ENCODE measurements at regions not wholly inside any gene's neighbourhood (a gene's known extent, or its start where the extent isn't known, plus 50 kb on each side); places are given as distances from the start of the nearest gene placed in this dataset.

DNA sequence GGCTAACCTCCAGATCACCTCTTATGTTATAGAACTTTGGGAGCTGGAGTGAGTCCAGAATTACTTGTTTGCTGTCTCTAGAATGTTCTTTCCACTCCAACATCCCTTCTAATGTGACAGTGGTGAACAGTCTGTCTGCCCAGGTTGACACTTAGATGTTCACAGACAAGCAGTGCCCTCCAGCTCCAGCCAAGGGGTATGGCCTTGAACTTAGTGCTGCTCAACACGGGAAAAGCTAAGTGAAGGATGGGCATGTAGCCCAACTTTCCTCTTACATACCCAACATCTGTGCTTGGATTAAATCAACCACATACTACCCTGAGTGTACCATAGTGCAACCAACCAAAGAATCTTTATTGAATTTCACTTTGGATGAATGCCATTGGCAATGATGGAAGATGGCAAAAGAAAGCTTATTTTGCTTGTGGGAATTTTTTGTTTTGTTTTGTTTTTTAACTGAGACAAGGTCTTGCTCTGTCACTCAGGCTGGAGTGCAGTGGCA lies 201.2 kb downstream of the NXNL2 start:
- no CpG with 5 or more reads among the region's 1 CpG for WGBS (ENCODE audit: extremely low coverage, insufficient read length, low lambda C conversion rate)
- peaks cover 2% of the 10 kb centered on the region; the same call in 1 of the 2 replicates for H3K27me3 Mint-ChIP-seq (ENCODE audit: low read depth)
- H3K23ac ChIP-seq (ENCODE audit: insufficient read length, low read depth, low read length), result no peak overlapping the region

More for the DNA sequence above, 201.2 kb downstream of the NXNL2 start:
- H3K4ac ChIP-seq (ENCODE audit: low read depth, low read length), result no peak overlapping the region
- TF ChIP-seq, protein P1, sequence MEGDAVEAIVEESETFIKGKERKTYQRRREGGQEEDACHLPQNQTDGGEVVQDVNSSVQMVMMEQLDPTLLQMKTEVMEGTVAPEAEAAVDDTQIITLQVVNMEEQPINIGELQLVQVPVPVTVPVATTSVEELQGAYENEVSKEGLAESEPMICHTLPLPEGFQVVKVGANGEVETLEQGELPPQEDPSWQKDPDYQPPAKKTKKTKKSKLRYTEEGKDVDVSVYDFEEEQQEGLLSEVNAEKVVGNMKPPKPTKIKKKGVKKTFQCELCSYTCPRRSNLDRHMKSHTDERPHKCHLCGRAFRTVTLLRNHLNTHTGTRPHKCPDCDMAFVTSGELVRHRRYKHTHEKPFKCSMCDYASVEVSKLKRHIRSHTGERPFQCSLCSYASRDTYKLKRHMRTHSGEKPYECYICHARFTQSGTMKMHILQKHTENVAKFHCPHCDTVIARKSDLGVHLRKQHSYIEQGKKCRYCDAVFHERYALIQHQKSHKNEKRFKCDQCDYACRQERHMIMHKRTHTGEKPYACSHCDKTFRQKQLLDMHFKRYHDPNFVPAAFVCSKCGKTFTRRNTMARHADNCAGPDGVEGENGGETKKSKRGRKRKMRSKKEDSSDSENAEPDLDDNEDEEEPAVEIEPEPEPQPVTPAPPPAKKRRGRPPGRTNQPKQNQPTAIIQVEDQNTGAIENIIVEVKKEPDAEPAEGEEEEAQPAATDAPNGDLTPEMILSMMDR (conservative IDR thresholded peaks at IDR 0.05), result no peak
- no peak overlapping the region for H4K8ac ChIP-seq (replicated peaks; ENCODE audit: insufficient read length, low read depth, low read length)
- H3K4me1 ChIP-seq (ENCODE audit: insufficient read depth, low read length), result peaks cover 2% of the 10 kb centered on the region; the same call in 1 of the 2 replicates
- no peak overlapping the region for H3K9ac ChIP-seq (ENCODE audit: extremely low read depth, insufficient read length, low read length)
- no peaks in the 10 kb centered on the region for H3K23me2 ChIP-seq (ENCODE audit: insufficient read length, low read depth, low read length, poor library complexity, severe bottlenecking)
- Mint-ChIP-seq H3K27ac (no peak overlapping the region), H3K4me1 (peaks cover 5 to 8% of the 10 kb centered on the region in 2 experiments; a peak in 2 of 4 replicates), H3K36me3 (ENCODE audit: insufficient read depth in 1 of 3, low read depth in 3 of 3) (peaks cover 5 to 10% (median 6%) of the 10 kb centered on the region in 3 experiments; a peak in 6 of 7 replicates), H3K4me3 (no peak overlapping the region), H3K9me3 (peaks cover 11% of the 10 kb centered on the region in 2 experiments)
- no peak overlapping the region for H3T11ph ChIP-seq (ENCODE audit: low read length)
- no peak overlapping the region for H2BK15ac ChIP-seq (ENCODE audit: low read depth, low read length)
- H2BK20ac ChIP-seq (ENCODE audit: low read depth, low read length, poor library complexity, severe bottlenecking), result no peak overlapping the region
- no peak overlapping the region for H2BK120ac ChIP-seq (ENCODE audit: low read depth, low read length, poor library complexity, severe bottlenecking)
- H4K20me1 ChIP-seq (ENCODE audit: control insufficient read depth, insufficient read depth, insufficient read length), result no peaks in the 10 kb centered on the region
- no peaks in the 10 kb centered on the region for H3K27me3 ChIP-seq (ENCODE audit: insufficient read depth, low read length)
- no peak overlapping the region for H2AFZ ChIP-seq (ENCODE audit: low read length)
- DNase-seq, result no peak
- no peak overlapping the region for H4K5ac ChIP-seq (ENCODE audit: insufficient read length, low read depth, low read length)
- peaks cover 6% of the 10 kb centered on the region for H3K9me3 ChIP-seq (ENCODE audit: control insufficient read depth, low read depth, low read length)
- no peak overlapping the region for H3K14ac ChIP-seq (ENCODE audit: insufficient read depth, low read length)
- H3K79me2 ChIP-seq (ENCODE audit: insufficient read depth, low read length), result no peaks in the 10 kb centered on the region
- no peak overlapping the region for H4K91ac ChIP-seq (ENCODE audit: insufficient read length, low read depth, low read length)
- no peak overlapping the region for H3K27ac ChIP-seq (ENCODE audit: insufficient read length, low read depth, low read length)
- no peak overlapping the region for H3K56ac ChIP-seq (ENCODE audit: insufficient read length, low read depth, low read length)
- H2AK5ac ChIP-seq (ENCODE audit: insufficient read length, low read length), result no peak overlapping the region
- H2BK12ac ChIP-seq (ENCODE audit: insufficient read length, low read depth, low read length), result no peak overlapping the region
- no peak overlapping the region for H3K18ac ChIP-seq (ENCODE audit: insufficient read length, low read depth, low read length)
- H2BK5ac ChIP-seq (ENCODE audit: insufficient read length, low read length), result no peak overlapping the region
- H3K79me1 ChIP-seq (ENCODE audit: insufficient read depth, low read depth, low read length, poor library complexity, severe bottlenecking), result no peaks in the 10 kb centered on the region
- no peak overlapping the region for H3K4me2 ChIP-seq (ENCODE audit: insufficient read depth, insufficient read length, low read length)

Data from H9 (cell line).